Kidney epithelial cell (primary cell): ENCODE measurements at regions not wholly inside any gene's neighbourhood (a gene's known extent, or its start where the extent isn't known, plus 50 kb on each side); places are given as distances from the start of the nearest gene placed in this dataset.

Source experiments
- DNase-seq: peaks from one replicate; pipeline ENCODE4 v3.0.0-alpha.2; 2010; ENCODE audit warnings: low read depth
- H3K27me3 ChIP-seq: 2 replicates; pipeline ENCODE4 v1.6.0; 2011; ENCODE audit warnings: low read length; ENCODE audit not compliant: control insufficient read depth, insufficient read depth
- H3K36me3 ChIP-seq: 2 replicates; pipeline ENCODE4 v1.5.1; 2011; ENCODE audit warnings: low read length; ENCODE audit not compliant: control insufficient read depth, insufficient read depth
- H3K4me3 ChIP-seq: 2 replicates; pipeline ENCODE4 v1.5.1; 2011; ENCODE audit warnings: low read depth, mild to moderate bottlenecking, control low read depth, low read length
- TF ChIP-seq, protein P1 (sequence below): IDR thresholded peaks from 2 replicates; pipeline ENCODE4 v1.5.1; 2011; ENCODE audit warnings: mild to moderate bottlenecking, moderate library complexity, low read length, control low read depth, inconsistent platforms; ENCODE audit not compliant: insufficient read depth, poor library complexity, severe bottlenecking

DNA sequence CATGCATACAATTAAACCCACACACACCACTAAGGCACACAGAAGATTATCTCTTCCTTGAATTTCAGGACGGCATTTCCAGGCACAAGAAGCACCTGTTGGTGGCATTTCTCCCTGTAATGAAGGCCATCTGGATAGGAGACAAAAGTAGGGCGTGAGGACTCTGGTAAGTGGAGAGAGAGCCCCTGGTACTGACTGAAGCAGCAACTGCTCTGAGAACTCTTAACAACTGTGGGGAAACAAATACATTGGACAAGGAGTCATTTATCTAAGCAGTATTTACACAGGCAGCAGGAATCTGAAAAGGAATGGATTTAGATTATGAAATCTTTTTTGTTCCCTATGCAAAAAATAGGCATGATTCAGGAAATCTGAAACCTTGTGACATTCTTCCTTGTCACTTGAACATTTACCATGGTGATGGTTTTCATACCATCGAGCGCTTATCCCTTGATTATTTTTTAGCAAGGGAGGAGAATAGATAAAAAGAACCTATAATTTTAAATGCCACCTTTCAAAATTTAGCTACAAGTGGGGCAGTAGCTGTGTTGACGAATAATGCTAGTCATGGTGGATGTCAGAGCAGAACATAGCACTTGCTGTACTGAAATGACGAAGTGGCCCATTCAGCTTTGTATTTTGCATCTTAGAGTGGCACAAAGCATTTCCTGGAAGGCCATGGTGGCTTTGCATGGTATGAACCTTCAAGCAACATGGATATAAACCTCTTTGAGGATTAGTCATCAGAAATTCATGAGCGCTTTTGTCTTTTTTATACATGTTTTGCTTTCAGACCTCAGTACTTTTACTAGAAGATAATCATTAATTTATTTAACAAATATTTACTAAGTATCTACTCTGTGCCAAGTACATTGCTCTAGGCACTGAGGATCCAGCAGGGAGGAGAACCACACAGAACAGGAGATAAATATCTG lies 362.0 kb downstream of the ADGRL2 start:
- TF ChIP-seq, protein P1, sequence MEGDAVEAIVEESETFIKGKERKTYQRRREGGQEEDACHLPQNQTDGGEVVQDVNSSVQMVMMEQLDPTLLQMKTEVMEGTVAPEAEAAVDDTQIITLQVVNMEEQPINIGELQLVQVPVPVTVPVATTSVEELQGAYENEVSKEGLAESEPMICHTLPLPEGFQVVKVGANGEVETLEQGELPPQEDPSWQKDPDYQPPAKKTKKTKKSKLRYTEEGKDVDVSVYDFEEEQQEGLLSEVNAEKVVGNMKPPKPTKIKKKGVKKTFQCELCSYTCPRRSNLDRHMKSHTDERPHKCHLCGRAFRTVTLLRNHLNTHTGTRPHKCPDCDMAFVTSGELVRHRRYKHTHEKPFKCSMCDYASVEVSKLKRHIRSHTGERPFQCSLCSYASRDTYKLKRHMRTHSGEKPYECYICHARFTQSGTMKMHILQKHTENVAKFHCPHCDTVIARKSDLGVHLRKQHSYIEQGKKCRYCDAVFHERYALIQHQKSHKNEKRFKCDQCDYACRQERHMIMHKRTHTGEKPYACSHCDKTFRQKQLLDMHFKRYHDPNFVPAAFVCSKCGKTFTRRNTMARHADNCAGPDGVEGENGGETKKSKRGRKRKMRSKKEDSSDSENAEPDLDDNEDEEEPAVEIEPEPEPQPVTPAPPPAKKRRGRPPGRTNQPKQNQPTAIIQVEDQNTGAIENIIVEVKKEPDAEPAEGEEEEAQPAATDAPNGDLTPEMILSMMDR: no peak
- Histone ChIP-seq H3K4me3 (no peak overlapping the region), H3K27me3 (no peaks in the 10 kb centered on the region), H3K36me3 (no peaks in the 10 kb centered on the region)
- DNase-seq: no peak

DNA sequence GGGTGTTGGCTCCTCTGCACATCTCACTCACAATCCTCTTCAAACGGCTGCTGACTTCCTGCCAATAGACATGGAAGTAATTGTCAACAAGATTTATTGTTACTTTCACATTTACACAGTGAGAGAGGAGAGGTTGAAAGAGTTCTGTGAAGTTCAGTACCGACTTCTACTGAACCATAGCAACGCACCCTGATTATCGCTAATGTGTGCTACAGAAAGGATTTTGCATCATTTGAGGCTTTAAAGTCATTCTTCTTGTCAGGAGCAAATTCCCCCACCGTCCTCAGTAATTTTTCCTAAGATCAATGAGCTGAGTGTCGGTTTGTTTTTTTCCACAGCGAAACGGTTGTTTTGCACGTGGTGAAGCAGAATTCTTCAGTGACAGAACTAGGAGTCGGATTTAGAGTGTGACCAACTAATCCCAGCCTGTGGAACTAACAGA lies 361.0 kb downstream of the ADGRL2 start:
- Histone ChIP-seq H3K4me3 (no peak overlapping the region), H3K27me3 (no peaks in the 10 kb centered on the region), H3K36me3 (no peaks in the 10 kb centered on the region)
- no peak for DNase-seq
- TF ChIP-seq, protein P1: no peak

DNA sequence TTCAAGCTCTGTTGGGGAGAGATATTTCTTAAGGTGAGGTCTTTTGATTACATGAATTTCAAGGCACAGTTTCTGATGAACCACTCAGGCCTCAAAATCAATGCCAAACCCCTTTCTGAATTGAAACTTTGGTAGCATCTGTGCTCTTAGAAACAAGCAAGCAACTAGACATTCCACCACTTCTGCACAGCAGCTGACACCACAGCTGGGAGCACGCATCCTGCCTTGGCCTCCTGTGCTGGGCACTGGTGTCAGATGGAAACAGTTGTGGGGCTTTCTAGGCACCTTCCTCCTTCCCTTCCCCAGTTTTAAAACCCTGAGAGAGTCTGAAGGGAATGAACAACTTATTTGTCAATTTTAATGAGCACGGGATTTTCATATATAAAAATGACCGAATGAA lies 360.2 kb downstream of the ADGRL2 start:
- Histone ChIP-seq H3K27me3 (no peaks in the 10 kb centered on the region), H3K4me3 (no peak overlapping the region), H3K36me3 (no peaks in the 10 kb centered on the region)
- no peak for DNase-seq
- TF ChIP-seq, protein P1: no peak

DNA sequence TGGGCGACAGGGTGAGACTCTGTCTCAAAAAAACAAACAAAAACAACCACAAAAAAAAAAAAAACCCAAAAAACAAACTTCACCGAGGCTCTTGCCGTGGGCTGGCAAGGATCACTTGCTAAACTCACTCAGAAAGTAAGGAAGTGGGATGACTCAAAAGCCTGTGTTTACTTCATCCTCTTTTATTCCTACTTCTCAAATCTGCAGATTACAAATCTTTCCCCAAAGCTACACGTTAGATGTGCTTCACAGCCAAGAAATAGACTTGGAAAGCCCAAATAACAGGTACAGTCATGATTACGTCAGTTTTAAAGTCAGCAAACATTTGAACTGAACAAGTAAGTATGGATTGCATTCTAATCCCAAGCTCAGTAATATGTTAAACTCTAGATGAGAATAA lies 359.3 kb downstream of the ADGRL2 start:
- TF ChIP-seq, protein P1: no peak
- no peak for DNase-seq
- no peaks in the 10 kb centered on the region for H3K27me3 ChIP-seq
- no peak overlapping the region for H3K4me3 ChIP-seq
- H3K36me3 ChIP-seq: no peaks in the 10 kb centered on the region

DNA sequence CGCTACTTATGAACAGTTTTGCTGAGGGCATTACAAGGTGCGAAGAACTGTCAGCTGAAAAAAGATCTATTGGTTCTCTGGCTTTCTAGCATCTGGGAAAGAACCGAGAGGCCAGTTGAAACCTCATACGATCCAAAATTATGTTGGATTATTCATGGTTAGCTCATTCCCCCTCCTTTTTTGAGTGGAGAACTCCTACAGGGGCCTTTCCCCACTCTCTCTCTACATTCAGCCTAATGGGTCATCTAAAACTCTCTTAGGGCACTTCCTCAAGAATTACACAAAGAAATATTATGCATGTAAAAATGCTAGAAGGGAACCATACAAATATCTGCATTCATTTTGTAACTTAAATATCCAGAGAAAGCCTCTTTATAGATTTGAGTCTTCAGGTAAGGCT lies 358.2 kb downstream of the ADGRL2 start:
- Histone ChIP-seq H3K4me3 (no peak overlapping the region), H3K36me3 (no peaks in the 10 kb centered on the region), H3K27me3 (no peaks in the 10 kb centered on the region)
- no peak for DNase-seq
- TF ChIP-seq, protein P1: no peak
